ENCODE measurements at regions not wholly inside any gene's neighbourhood (a gene's known extent, or its start where the extent isn't known, plus 50 kb on each side); places are given as distances from the start of the nearest gene placed in this dataset.

DNA sequence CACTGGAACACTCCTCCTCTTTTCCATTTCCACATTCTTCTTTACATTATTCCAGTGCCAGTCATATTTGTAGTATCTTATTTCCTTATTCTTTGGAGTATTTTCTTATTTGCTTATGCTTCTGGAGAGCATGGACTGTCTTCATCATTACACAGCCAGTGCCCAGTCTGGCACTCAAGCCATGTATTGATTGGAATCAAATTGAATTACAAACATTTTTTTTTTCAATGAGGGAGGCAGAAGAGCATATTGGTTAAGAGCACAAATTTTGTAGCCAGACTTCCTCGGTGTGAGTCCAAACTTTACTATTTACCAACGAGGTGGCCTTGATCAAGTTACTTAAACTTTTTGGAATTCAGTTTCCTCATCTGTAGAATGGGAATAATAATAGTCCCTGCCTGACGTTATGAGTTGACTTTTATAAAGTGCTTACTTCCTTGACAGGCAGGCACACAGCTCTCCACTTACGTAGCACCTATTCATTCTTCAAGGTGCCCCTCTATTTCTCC, 186.6 kb upstream of the BCL6 start:
- Histone ChIP-seq H3K4me3 (ENCODE audit: low read depth, low read length) (no peak overlapping the region), H3K36me3 (ENCODE audit: control insufficient read depth, insufficient read depth, low read length) (no peaks in the 10 kb centered on the region), H3K27me3 (ENCODE audit: control insufficient read depth, insufficient read depth, low read length) (no peaks in the 10 kb centered on the region)
- TF ChIP-seq, protein P1, sequence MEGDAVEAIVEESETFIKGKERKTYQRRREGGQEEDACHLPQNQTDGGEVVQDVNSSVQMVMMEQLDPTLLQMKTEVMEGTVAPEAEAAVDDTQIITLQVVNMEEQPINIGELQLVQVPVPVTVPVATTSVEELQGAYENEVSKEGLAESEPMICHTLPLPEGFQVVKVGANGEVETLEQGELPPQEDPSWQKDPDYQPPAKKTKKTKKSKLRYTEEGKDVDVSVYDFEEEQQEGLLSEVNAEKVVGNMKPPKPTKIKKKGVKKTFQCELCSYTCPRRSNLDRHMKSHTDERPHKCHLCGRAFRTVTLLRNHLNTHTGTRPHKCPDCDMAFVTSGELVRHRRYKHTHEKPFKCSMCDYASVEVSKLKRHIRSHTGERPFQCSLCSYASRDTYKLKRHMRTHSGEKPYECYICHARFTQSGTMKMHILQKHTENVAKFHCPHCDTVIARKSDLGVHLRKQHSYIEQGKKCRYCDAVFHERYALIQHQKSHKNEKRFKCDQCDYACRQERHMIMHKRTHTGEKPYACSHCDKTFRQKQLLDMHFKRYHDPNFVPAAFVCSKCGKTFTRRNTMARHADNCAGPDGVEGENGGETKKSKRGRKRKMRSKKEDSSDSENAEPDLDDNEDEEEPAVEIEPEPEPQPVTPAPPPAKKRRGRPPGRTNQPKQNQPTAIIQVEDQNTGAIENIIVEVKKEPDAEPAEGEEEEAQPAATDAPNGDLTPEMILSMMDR (IDR thresholded peaks at IDR 0.05; ENCODE audit: insufficient read depth, low read depth, low read length): no peak
- CTCF ChIA-PET: no interaction called here
- POLR2A ChIA-PET: no interaction called here
- DNase-seq (ENCODE audit: low read depth): no peak

DNA sequence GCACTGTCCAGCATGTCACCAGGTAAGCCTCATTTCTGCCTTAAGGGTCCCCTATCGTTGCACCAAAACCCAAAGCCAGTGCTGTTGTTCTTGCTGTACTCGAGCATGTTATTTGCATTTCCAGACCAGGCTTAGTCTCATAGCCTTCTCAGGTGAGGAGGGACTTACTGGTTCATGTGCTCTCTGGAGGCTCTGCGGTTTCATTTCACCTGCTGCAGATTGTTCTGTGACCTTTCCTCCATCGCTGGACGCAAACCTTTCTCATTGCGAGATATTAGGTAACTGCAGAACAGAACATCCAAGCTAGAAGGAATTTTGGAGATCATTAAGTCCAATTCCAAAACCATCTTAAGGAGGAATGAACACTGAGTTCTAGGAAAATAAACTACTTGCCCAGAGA, 187.3 kb upstream of the BCL6 start:
- CTCF ChIA-PET: no interaction called here
- H3K4me3 ChIP-seq (ENCODE audit: low read depth, low read length): no peak overlapping the region
- POLR2A ChIA-PET: no interaction called here
- no peak for DNase-seq (ENCODE audit: low read depth)
- TF ChIP-seq, protein P1 (IDR thresholded peaks at IDR 0.05; ENCODE audit: insufficient read depth, low read depth, low read length): no peak
- no peaks in the 10 kb centered on the region for H3K36me3 ChIP-seq (ENCODE audit: control insufficient read depth, insufficient read depth, low read length)
- H3K27me3 ChIP-seq (ENCODE audit: control insufficient read depth, insufficient read depth, low read length): no peaks in the 10 kb centered on the region

DNA sequence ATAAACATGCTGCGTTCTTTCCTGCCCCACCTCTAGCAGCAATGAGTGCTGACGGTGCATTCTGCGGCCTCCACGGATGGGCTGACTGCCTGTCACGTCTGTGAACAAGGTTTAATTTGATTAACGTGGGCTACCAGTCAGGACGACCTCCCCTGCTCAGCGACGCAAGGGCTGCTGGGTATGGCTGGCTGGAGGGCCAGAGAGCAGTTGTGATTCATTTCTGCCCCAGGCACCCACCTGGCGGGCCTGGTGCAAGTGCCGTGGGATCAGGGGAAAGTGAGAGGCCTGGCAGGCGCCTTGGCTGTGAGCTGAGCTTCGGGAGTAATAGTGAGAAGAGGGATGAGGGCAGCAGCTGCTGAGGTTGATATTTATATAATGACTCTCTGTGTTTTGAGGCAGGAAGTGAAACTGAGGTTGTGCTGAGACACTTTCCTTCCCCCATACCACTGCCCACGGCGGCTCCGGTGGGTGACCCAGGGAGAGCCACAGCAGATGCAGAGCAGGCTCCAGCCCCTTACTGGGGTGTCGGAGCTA, 190.4 kb upstream of the BCL6 start:
- TF ChIP-seq, protein P1 (IDR thresholded peaks at IDR 0.05; ENCODE audit: insufficient read depth, low read depth, low read length): no peak
- CTCF ChIA-PET: no interaction called here
- no peaks in the 10 kb centered on the region for H3K27me3 ChIP-seq (ENCODE audit: control insufficient read depth, insufficient read depth, low read length)
- POLR2A ChIA-PET: no interaction called here
- no peaks in the 10 kb centered on the region for H3K36me3 ChIP-seq (ENCODE audit: control insufficient read depth, insufficient read depth, low read length)
- no peak overlapping the region for H3K4me3 ChIP-seq (ENCODE audit: low read depth, low read length)
- DNase-seq (ENCODE audit: low read depth): no peak

DNA sequence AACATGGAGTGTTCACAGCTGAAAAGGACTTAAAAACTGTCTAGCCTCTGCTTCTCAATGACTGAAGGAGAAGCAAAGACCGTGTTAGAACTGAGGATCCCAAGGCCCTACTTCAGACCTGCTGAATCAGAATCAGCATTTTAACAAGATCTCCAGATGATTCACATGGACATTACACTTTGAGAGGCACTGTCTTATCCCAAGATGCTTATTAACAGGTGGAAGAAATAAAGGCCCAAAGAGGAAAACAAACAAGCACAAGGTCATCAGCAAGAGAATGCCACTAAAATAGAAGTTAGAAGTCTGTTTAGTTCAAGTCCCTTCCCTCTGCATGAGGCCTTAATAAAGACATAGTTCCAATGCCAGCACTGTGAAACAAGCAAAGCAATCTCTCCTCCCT, 191.4 kb upstream of the BCL6 start:
- Histone ChIP-seq H3K27me3 (ENCODE audit: control insufficient read depth, insufficient read depth, low read length) (no peaks in the 10 kb centered on the region), H3K4me3 (ENCODE audit: low read depth, low read length) (no peak overlapping the region), H3K36me3 (ENCODE audit: control insufficient read depth, insufficient read depth, low read length) (no peaks in the 10 kb centered on the region)
- no peak for DNase-seq (ENCODE audit: low read depth)
- ChIA-PET POLR2A (no interaction called here), CTCF (no interaction called here)
- TF ChIP-seq, protein P1 (IDR thresholded peaks at IDR 0.05; ENCODE audit: insufficient read depth, low read depth, low read length): no peak

DNA sequence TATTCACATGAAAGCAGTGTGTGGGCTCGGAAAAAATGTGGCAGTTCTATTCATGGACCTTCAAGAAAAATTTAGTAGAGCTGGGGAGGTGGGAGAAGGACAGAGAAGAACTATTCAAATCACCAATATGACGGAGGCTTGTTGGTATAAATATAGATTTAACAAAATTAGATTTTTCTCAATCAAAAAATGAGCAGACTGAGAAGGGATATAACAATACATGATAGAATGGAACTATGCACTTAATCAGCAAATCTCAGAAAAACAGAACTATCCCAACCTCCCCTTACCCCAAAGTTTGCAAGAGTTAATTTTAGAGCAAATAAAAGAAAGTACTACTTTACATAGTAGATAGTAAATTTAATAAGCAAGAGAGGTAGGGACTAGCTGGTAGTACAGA, 194.6 kb upstream of the BCL6 start:
- CTCF ChIA-PET: interaction anchor here (0.6 to 1.1 kb wide), 2 partner anchors 24 to 199 kb away, joined by 3 read pairs; no protein-coding TSS in a partner anchor

More for the DNA sequence above, 194.6 kb upstream of the BCL6 start:
- DNase-seq (ENCODE audit: low read depth): no peak
- Histone ChIP-seq H3K4me3 (ENCODE audit: low read depth, low read length) (no peak overlapping the region), H3K27me3 (ENCODE audit: control insufficient read depth, insufficient read depth, low read length) (no peaks in the 10 kb centered on the region), H3K36me3 (ENCODE audit: control insufficient read depth, insufficient read depth, low read length) (no peaks in the 10 kb centered on the region)
- POLR2A ChIA-PET: no interaction called here
- TF ChIP-seq, protein P1 (IDR thresholded peaks at IDR 0.05; ENCODE audit: insufficient read depth, low read depth, low read length): no peak

Data from BJ (cell line).